GM23248 (cell line): ENCODE measurements at regions not wholly inside any gene's neighbourhood (a gene's known extent, or its start where the extent isn't known, plus 50 kb on each side); places are given as distances from the start of the nearest gene placed in this dataset.

ENCODE experiments used
- DNase-seq: peaks from one replicate; pipeline ENCODE4 v3.0.0-alpha.2; 2015
- H2AFZ ChIP-seq: fragments of 200-600 bp; sonication (generic); 2 replicates; pipeline ENCODE4 v1.6.1; 2016; ENCODE audit warnings: antibody characterized with exemption
- H3F3A ChIP-seq: fragments of 200-600 bp; sonication (generic); 2 replicates; pipeline ENCODE4 v1.6.1; 2016; ENCODE audit warnings: mild to moderate bottlenecking, antibody characterized with exemption, mixed run types; ENCODE audit not compliant: insufficient read depth
- H3K27ac ChIP-seq: fragments of 200-600 bp; sonication (generic); 2 replicates; pipeline ENCODE4 v1.5.1; 2016; ENCODE audit warnings: mild to moderate bottlenecking
- H3K27me3 ChIP-seq: fragments of 200-600 bp; sonication (generic); replicated peaks from 2 replicates; pipeline ENCODE4 v1.6.1; 2016; ENCODE audit warnings: mild to moderate bottlenecking; ENCODE audit not compliant: insufficient read depth
- H3K36me3 ChIP-seq: fragments of 200-600 bp; sonication (generic); 2 replicates; pipeline ENCODE4 v1.6.1; 2016; ENCODE audit warnings: low read depth, mild to moderate bottlenecking
- H3K4me1 ChIP-seq: fragments of 200-600 bp; sonication (generic); 2 replicates; pipeline ENCODE4 v1.6.1; 2016; ENCODE audit warnings: mild to moderate bottlenecking; ENCODE audit not compliant: insufficient read depth
- H3K4me2 ChIP-seq: fragments of 200-600 bp; sonication (generic); one replicate; pipeline ENCODE4 v1.6.1; 2016; ENCODE audit warnings: mild to moderate bottlenecking; ENCODE audit not compliant: unreplicated experiment
- H3K4me3 ChIP-seq: fragments of 200-600 bp; sonication (generic); 2 replicates; pipeline ENCODE4 v1.5.1; 2016; ENCODE audit warnings: mild to moderate bottlenecking
- H3K79me2 ChIP-seq: fragments of 200-600 bp; sonication (generic); 2 replicates; pipeline ENCODE4 v1.6.1; 2016; ENCODE audit warnings: mild to moderate bottlenecking; ENCODE audit not compliant: insufficient read depth
- H3K9ac ChIP-seq: fragments of 200-600 bp; sonication (generic); 2 replicates; pipeline ENCODE4 v1.6.1; 2016; ENCODE audit warnings: mild to moderate bottlenecking
- H3K9me2 ChIP-seq: fragments of 200-600 bp; sonication (generic); 2 replicates; pipeline ENCODE4 v1.6.1; 2016; ENCODE audit warnings: mixed run types, mild to moderate bottlenecking, moderate library complexity; ENCODE audit not compliant: insufficient read depth
- H3K9me3 ChIP-seq: fragments of 200-600 bp; sonication (generic); one replicate; pipeline ENCODE4 v1.6.1; 2017; ENCODE audit warnings: low read depth
- H4K20me1 ChIP-seq: fragments of 200-600 bp; sonication (generic); 2 replicates; pipeline ENCODE4 v1.6.0; 2016; ENCODE audit not compliant: insufficient read depth
- EZH2 ChIP-seq: fragments of 200-600 bp; sonication (generic); IDR thresholded peaks from 2 replicates; pipeline ENCODE4 v1.6.1; 2018; ENCODE audit warnings: antibody characterized with exemption, mild to moderate bottlenecking; ENCODE audit not compliant: insufficient read depth, poor library complexity, severe bottlenecking
- EZH2phosphoT487 ChIP-seq: fragments of 200-600 bp; sonication (generic); IDR thresholded peaks from 2 replicates; pipeline ENCODE4 v1.6.1; 2018; ENCODE audit warnings: antibody characterized with exemption, moderate library complexity, mild to moderate bottlenecking, low read depth; ENCODE audit not compliant: insufficient read depth
- WGBS, 2 experiments: methylation state at CpG; one replicate each; pipeline ENCODE4 v1.1.6; 2015 to 2017; ENCODE audit warnings: low lambda C conversion rate in 2 of 2, low coverage in 1 of 2; ENCODE audit errors: missing lambda C conversion rate in 2 of 2; 5-methylcytosine and 5-hydroxymethylcytosine counted together
- in situ Hi-C: fragments of 300-500 bp; cut with MboI; formaldehyde crosslinking; loops from 2 replicates; pipeline ENCODE4 v1.15.0; 2020

- Histone ChIP-seq H3K27ac (no peak overlapping the region), H3K4me1 (no peaks in the 10 kb centered on the region), H3F3A (no peaks in the 10 kb centered on the region), H3K9ac (no peak overlapping the region), H3K4me2 (no peak overlapping the region), H3K36me3 (no peaks in the 10 kb centered on the region), H2AFZ (no peak overlapping the region), H3K79me2 (no peaks in the 10 kb centered on the region), H3K9me3 (no peaks in the 10 kb centered on the region), H4K20me1 (no peaks in the 10 kb centered on the region), H3K27me3 (no peaks in the 10 kb centered on the region), H3K4me3 (no peak overlapping the region), H3K9me2 (no peaks in the 10 kb centered on the region; the same call in 1 of the 2 replicates)
- TF ChIP-seq EZH2phosphoT487 (no peak), EZH2 (no peak)
- in situ Hi-C loops = no loop called here
- no peak for DNase-seq
Observed at GRCh38 chr11:97637701-97638100, 1247.9 kb downstream of the JRKL start.

- Histone ChIP-seq H3K27me3 (no peaks in the 10 kb centered on the region), H3K79me2 (no peaks in the 10 kb centered on the region), H3K9ac (no peak overlapping the region), H3K4me1 (no peaks in the 10 kb centered on the region), H2AFZ (no peak overlapping the region), H3K4me3 (no peak overlapping the region), H3K9me3 (no peaks in the 10 kb centered on the region), H3F3A (no peaks in the 10 kb centered on the region), H4K20me1 (no peaks in the 10 kb centered on the region), H3K9me2 (no peaks in the 10 kb centered on the region; the same call in 1 of the 2 replicates), H3K4me2 (no peak overlapping the region), H3K27ac (no peak overlapping the region), H3K36me3 (no peaks in the 10 kb centered on the region)
- WGBS, 2 experiments = 0 to 4% methylated on average over 1 of the region's 1 CpG
- in situ Hi-C loops = no loop called here
- no peak for DNase-seq
- TF ChIP-seq EZH2phosphoT487 (no peak), EZH2 (no peak)
Observed at GRCh38 chr11:97638641-97639224, 1248.9 kb downstream of the JRKL start.

- Histone ChIP-seq H3K27me3 (no peaks in the 10 kb centered on the region), H3K4me1 (no peaks in the 10 kb centered on the region), H2AFZ (no peak overlapping the region), H3K27ac (no peak overlapping the region), H3K79me2 (no peaks in the 10 kb centered on the region), H3F3A (no peaks in the 10 kb centered on the region), H4K20me1 (no peaks in the 10 kb centered on the region), H3K4me2 (no peak overlapping the region), H3K9me2 (no peaks in the 10 kb centered on the region; the same call in 1 of the 2 replicates), H3K4me3 (no peak overlapping the region), H3K9me3 (no peaks in the 10 kb centered on the region), H3K9ac (no peak overlapping the region), H3K36me3 (no peaks in the 10 kb centered on the region)
- in situ Hi-C loops = no loop called here
- TF ChIP-seq EZH2 = no peak
- TF ChIP-seq EZH2phosphoT487 = no peak
- DNase-seq = no peak
Observed at GRCh38 chr11:97641988-97642387, 1252.2 kb downstream of the JRKL start.

DNA sequence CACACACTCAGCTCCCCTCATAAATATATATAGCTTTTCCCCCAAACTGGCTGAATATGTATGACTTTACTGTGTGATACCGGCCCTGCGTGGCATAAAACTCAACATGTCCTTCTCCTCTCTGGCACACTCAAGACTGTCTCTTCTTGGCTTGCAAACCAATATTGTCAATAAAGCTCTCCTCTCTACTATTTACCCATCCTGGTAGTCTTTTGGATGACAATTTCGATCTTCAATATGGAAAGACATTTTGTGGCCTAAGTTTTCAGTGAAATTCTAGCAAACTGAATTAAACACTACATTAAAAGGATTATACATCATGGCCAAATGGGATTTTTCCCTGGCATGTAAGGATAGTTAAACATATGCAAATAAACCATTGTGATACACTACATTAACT is 1255.9 kb downstream of the JRKL start:
- TF ChIP-seq EZH2 (no peak), EZH2phosphoT487 (no peak)
- H3K4me2 ChIP-seq = no peak overlapping the region
- H3K4me3 ChIP-seq = no peak overlapping the region
- no peaks in the 10 kb centered on the region for H4K20me1 ChIP-seq
- no peak overlapping the region for H2AFZ ChIP-seq
- no peaks in the 10 kb centered on the region for H3F3A ChIP-seq
- WGBS, 2 experiments = 43 to 51% methylated on average over 3 of the region's 3 CpGs
- H3K36me3 ChIP-seq = no peaks in the 10 kb centered on the region
- no peaks in the 10 kb centered on the region for H3K27me3 ChIP-seq
- no peaks in the 10 kb centered on the region for H3K9me2 ChIP-seq
- in situ Hi-C loops = no loop called here
- no peak for DNase-seq
- H3K27ac ChIP-seq = no peak overlapping the region
- no peaks in the 10 kb centered on the region for H3K9me3 ChIP-seq
- no peaks in the 10 kb centered on the region for H3K4me1 ChIP-seq
- H3K79me2 ChIP-seq = no peaks in the 10 kb centered on the region
- no peak overlapping the region for H3K9ac ChIP-seq

- 4 to 7% methylated on average over 2 of the region's 2 CpGs for WGBS, 2 experiments
Observed at GRCh38 chr11:97656356-97656755, 1266.5 kb downstream of the JRKL start.

More at GRCh38 chr11:97656356-97656755, 1266.5 kb downstream of the JRKL start:
- Histone ChIP-seq H3K27ac (no peak overlapping the region), H2AFZ (no peak overlapping the region), H3K79me2 (no peaks in the 10 kb centered on the region), H4K20me1 (no peaks in the 10 kb centered on the region), H3K27me3 (no peaks in the 10 kb centered on the region), H3K9me3 (no peaks in the 10 kb centered on the region), H3K36me3 (no peaks in the 10 kb centered on the region), H3F3A (no peaks in the 10 kb centered on the region), H3K9me2 (no peaks in the 10 kb centered on the region), H3K4me2 (no peak overlapping the region), H3K4me3 (no peak overlapping the region), H3K4me1 (no peaks in the 10 kb centered on the region), H3K9ac (no peak overlapping the region)
- in situ Hi-C loops = no loop called here
- DNase-seq = no peak
- TF ChIP-seq EZH2 = no peak
- no peak for TF ChIP-seq EZH2phosphoT487
